HG02870 (cell line): ENCODE measurements at regions not wholly inside any gene's neighbourhood (a gene's known extent, or its start where the extent isn't known, plus 50 kb on each side); places are given as distances from the start of the nearest gene placed in this dataset.
A peak's percentile ranks its signal among the peaks of the same experiment; 100 is the strongest.

Source experiments
- ATAC-seq: cut with Tn5 transposase; IDR thresholded peaks from one replicate; pipeline ENCODE4 v1.9.1; 2021; ENCODE audit warnings: mild to moderate bottlenecking, moderate library complexity; ENCODE audit not compliant: unreplicated experiment

DNA sequence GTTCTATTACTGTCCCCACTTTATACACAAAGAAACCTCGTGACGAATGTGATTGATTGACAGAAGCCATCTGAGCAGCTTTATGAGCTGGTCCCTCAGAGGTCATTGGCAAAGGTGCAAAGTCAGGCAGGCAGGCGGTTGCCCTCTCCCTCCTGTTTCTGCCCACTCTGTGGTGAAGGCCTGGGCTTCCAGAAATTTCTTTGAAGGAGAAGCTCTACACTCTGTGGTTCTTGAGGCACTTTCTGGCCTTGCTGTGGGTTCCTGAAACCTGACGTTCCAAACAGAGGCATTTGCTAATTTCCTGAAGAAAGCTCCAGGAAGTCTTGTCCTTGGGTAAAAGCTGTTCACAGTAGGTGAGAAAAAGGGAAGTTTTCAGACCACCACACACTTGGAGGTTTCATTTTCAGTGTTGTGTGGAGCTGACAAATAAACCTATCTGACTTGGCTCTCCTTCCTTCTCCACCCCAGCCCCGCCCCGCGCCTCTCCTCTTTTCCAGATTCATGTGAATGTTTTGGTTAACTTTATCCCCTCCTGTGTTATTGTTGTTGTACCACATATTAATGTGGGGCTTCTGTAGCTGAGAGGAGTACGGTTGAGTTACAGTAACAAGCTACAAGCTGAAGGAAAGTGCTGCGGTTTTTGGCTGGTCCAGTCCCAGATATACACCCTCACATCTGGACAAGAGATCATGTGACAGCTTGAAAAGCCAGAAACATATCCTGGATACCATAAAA lies 274.1 kb downstream of the CLIC5 start:
- peak; percentile 47 for ATAC-seq

DNA sequence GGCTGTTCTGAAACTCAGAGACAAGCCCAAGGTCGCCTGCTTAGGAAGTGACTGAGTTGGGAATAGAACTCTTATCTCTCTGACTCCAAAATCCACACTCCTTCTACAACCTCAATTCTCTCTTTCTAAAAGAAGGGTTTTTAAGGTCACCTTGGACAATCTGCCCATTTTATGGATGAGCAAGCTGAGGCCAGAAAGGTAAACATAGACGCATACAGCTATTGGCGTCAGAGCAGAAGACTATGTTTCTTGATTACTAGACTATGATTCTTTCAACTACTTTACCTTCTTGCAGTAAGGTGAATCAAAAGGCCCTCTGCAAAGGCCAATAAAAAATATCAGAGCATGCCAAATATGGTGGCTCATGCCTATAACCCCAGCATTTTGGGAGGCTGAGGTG lies 276.6 kb downstream of the CLIC5 start:
- no peak for ATAC-seq

DNA sequence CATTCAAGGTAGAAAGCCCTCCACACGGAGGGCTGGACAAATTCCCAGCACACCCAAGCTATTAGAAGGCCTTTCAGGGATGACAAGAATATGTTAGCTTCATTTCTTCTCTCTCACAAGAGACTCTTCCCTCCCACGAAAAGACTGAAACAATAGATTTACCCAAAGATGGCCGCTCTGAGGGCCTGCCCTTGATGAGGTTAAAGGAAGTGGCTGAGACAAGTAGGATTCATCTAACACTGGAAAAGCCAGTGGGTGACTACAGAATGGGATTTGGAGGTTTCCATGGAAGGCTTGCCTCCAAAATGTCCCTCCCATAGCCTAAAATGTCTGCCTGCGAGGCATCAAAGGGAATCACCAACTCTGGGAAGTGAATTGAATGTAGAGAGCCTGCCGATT lies 277.6 kb downstream of the CLIC5 start:
- ATAC-seq: no peak

DNA sequence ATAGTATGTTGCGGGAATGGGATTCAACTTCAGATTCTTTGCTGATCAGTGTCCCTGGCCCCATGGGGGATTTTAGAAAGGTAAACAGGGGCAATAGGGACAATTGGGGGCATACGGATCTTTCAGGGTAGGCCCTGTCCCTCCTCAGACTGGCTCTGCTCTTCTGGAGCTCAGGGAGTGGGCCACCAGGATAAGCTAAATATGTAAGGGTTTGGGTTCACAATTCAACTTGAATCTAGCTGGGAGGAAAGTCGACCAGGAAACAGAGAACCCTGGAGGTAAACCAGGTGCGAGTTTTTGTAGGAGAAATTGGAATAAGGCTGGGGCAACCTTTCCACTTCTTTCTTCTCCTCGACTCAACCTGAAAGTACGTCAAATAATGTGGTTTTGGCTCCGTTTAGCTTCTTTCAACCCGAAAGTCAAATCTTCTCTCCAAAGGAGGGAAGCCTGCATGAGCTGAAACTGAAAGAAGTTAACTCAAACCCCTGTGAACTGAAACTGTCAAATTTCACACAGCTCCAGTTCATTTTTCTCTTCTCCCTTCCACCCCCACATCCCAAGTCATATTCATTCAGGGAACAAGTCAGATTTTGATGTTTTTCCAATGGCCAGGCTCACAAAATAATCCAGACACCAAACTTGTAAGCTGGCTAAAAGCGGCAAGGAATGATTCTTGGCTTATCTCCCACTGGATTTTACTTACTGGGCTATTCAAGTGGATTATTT lies 278.2 kb downstream of the CLIC5 start:
- ATAC-seq: peak; percentile 79

DNA sequence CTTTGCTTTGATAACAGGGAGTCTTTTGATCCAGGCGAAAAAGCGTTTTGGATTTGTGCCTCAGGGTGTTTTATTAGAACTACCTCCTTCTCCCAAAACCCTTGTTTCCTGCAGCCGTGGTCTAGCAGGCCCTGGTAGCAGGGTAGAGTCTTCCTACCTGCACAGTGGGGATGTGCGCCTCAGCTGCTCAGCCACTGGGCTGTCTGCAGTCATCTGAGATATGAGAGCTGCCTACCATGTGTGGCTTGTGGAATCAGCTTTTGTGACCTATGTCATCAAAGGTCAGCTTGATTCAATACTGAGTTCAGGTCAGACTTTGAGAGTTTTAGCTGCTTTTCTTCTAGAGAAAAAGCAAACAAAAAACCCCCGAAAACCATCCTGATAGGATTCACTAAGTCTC lies 279.5 kb downstream of the CLIC5 start:
- no peak for ATAC-seq

DNA sequence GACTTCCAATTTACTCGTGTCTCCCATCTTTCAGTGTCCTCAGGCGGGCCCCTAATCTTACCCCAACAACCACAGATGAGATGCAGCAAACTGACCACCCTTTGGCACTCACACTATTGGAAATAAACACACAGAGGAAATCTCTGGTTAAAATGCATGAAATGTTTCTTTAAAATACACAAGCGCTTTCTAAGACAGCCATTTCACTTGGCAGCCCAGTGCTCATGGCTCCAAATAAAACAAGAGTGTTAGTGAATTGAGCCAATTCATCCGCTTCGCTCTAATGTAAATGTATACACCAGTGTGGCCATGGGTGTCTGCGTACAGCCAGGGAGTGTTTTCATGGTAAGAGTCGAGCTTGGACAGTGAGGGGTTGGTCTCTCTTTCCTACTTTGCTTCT lies 282.9 kb downstream of the CLIC5 start:
- no peak for ATAC-seq

DNA sequence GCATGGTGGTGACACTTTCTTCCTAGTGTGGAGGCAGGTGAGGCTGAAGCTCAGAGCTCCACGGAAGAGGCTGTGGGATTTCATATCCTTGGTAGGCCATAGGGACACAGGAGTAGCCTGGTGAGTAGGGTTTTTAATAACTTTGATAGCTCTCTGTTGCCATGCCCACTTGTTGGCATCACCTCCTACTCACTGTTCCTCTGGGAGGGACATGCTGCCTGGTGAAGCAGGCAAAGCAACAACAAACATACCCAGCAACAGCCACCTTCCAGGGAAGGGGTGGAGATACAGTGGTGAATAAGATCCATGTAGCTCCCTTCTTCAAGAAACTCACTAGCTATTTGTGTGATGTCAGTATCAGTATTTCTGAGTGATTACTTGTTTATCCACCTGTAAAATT lies 285.4 kb downstream of the CLIC5 start:
- no peak for ATAC-seq

DNA sequence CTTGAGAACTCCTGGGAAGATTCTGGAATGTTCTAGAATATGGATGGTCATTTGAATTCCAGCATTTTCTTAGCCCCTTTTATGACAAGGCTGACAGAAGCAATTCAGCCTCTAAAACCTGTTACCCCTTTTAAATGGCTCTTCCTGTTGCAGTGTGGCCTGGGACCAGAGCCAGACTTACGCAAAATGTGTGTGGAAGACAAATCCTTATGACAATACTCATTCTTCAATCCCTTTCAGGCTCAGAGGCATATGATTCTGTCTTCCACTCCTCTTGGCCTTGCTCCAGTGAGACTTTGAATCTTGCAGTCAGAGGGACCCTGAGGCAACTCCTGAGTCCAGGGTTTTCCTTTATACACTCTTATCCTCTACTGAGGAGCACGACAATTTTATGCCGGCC lies 287.0 kb downstream of the CLIC5 start:
- ATAC-seq: no peak

DNA sequence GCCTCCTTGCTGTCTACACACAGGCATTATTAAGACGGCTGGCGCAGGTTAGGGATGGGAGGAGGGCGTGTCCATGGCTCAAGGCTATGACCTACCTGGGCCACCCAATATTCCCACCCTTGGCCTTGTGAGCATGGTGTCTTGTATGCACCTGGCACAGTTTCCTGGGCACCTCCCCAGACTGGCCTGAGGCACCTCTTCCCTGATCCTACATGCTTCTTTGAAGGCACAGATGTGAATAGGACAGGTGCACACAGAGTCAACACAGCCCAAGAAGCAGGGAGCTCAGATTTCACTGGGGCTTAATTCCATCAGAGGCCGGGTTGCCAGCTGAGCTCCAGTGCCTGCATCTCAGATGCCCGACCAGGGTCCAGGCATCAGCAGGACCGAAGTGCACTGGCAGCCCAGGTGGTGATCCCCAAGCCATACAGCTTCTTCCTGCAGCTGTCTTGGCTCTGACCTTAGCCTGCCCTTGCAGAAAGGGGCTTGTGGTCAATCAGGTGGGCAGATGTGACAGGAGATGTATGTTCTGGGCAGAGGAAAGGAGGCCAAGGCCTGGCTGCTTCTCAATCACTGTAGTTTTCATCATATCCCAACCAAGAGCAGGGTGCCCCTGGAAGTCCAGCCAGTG lies 287.7 kb downstream of the CLIC5 start:
- no peak for ATAC-seq

DNA sequence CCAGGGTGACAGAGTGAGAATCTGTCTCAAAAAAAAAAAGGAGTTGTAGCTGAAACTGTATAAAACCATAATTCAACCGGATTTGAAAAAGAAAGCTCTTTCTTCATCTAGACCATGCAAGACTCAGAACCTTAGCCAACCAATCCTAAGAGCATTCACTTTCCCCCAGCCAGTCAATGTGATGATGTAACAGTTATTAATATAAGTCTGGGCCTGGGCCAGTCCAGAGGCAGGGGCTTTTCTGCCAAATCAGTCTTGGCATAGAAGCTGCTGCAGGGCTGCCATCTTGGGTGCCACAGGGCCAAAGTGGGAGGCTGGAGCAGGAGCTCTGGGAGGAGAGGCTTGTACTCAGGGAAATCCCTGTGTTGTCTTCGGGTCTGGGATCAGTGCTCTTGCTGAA lies 288.4 kb downstream of the CLIC5 start:
- ATAC-seq: no peak

DNA sequence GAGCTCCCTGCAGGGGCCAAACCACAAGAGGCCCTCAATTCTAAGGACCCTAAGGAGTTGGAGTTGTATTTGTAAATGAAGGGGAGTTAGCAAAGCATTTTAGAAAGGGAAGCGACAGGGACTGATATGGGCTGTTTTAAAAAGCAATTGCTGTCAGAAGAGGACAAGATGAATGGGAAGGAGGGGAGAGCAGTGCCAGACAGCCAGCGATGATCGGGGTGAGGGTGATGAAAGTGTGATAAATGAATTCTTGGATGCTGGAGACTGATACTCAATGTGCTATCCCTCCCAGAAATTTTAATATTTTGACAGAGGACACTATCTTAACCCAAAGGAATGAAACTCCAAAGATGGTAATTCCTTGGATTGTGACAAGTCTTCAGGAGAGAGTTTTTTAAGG lies 289.2 kb downstream of the CLIC5 start:
- no peak for ATAC-seq

DNA sequence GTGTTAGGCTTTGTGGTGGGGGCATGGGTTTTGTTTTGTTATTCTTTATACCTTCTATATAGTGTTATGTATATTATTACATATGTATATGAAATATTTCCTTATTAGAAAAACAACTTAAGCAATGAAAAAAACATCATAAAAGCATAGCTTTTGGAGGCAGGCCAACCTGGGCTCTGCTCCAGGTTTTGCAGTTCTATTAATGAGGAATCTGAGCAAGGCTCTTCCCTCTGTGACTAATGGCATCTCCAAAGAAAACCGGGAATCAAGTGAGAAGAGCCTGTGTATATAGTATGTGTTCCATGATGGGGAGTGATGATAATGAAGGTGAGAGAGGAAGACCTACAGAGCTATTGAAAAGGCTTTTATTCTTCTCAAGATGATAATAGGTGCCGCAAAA lies 291.1 kb downstream of the CLIC5 start:
- ATAC-seq: no peak

DNA sequence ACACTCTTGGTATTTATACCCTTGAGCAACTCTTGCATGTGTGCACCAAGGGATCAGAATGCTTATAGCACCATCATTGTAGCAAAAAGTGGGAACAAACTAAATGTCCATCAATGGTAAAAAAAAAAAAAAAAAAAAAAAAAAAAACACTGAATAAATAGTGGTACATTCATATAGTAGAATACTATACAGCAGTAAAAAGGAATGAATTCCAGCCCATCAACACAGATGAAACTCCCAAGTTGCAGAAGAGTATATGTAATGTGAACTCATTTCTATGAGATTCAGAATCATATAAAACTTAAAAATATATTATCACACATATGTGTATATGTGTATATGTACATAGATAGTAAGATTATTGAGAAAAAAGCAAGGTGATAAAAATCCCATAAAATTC lies 291.6 kb downstream of the CLIC5 start:
- ATAC-seq: no peak

DNA sequence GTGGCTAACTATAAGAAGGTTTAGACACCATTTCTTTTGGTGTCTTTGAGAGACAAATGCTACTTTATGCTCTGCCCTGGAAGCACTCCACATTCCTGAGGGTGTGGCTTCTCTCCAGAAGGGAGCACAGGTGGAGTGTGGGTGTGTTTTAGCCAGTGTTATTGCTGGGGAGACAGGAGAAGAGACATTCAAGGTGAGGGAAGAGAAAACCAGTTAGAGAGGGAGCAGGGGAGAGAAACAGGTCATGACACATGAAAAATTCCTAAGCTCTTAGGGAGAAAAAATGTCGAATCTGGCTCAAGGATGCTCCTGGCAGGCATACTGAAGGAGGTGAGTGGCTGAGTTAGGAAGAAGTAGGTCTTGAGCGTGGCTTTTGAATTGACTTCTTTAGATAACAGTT lies 292.8 kb downstream of the CLIC5 start:
- no peak for ATAC-seq

DNA sequence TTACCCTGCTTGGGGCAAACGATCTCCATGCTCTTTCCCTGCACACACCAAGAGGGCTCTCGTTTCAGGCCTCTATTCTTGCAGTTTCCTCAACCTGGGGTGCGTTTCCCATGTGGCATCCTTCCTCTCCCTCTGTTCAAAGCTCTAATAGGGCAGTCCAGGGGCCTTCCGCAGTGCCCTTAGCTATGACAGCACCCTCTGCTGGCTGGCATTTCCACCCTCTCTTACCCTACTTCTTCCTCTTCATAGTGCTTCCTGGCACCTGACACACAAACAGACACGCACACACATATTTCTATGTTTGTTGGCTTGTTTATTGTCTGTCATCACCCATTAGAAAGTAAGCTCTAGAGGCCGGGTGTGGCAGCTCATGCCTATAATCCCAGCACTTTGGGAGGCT lies 294.0 kb downstream of the CLIC5 start:
- ATAC-seq: no peak

DNA sequence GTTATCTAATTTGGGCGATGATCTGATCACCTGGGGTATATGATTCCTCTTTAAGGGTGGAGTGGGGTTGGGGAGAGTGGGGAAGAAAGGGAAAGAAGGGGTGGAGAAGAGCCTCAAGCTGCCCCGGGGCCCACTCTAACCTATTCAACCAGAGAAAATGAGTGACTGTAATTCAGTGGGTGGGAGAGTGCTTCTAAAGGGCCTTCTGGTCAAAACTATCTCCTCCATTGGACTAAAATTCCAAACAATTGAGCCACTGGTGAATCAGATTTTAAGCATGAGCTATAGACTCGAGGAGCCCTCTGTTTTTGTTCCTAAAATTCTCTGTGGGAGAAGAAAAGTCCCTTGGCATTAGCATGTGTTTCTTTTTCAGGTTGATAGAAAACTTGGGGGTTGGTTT lies 296.8 kb downstream of the CLIC5 start:
- no peak for ATAC-seq

DNA sequence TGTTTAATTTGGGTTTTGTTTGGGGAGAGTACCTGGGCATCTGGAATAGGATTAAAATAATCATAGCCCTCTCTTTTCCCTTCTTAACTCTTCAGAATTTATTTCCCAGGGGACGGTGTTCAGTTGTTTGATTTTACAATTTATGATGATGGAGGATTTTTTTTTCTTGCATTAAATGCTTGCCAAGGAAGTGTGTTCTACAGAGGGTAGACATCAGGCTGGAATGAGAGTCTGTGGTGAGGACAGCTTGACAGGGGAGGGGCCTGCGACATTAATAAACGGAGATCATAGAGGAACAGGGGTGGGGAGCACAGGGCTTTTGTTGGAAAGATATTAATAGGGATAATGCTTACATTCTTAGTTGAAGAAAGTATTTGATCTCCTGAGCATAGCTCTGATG lies 297.5 kb downstream of the CLIC5 start:
- no peak for ATAC-seq

DNA sequence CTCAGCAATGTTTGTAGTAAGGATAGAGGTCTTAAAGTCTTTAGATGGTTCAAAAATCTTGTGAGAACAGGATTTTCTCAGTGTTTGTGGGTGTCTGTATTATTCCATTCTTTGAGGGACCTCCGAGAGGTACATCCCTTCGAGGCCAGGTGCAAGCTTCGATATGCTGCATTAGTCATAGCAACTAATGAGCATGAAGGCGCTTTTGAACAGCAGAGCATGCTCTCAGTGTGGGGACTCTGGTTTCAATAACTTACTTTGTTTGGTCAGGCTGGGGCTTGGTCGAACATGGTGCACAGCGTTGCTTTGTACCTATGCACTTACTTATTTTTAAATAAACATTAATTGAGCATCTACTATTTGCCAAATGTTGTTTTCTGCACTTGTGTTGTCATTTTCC lies 297.9 kb downstream of the CLIC5 start:
- no peak for ATAC-seq

DNA sequence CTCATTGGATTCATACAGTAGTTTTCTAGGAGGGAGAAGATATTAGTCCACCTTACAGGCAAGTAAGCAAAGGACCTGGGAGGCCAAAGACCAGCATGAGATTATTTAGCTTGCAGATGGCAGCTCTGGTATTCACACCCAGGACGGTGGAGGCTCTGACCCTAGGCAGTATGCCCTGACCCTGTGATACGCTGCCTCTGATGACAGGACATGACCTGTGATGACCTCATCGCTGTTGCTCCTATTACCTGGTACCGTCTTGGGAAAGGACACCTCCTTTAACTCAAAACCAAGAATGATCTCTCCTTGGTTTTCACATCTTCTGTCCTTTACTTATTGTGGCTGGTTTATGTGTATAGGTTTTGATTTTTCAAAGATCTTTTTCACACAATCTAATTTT lies 298.6 kb downstream of the CLIC5 start:
- no peak for ATAC-seq

DNA sequence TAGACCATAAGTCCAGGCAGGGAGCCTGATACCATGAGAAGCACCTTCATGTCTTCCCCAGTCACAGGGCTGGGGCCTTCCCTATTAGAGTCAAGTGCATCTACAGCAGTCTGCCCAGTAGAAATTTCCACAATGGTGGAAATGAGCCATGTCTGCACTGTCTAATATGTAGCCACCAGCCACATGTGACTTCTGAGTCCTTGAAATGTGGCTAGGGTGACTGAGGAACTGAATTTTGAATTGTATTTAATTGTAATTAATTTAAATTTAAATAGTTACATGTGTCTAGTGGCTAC lies 300.2 kb downstream of the CLIC5 start:
- no peak for ATAC-seq

DNA sequence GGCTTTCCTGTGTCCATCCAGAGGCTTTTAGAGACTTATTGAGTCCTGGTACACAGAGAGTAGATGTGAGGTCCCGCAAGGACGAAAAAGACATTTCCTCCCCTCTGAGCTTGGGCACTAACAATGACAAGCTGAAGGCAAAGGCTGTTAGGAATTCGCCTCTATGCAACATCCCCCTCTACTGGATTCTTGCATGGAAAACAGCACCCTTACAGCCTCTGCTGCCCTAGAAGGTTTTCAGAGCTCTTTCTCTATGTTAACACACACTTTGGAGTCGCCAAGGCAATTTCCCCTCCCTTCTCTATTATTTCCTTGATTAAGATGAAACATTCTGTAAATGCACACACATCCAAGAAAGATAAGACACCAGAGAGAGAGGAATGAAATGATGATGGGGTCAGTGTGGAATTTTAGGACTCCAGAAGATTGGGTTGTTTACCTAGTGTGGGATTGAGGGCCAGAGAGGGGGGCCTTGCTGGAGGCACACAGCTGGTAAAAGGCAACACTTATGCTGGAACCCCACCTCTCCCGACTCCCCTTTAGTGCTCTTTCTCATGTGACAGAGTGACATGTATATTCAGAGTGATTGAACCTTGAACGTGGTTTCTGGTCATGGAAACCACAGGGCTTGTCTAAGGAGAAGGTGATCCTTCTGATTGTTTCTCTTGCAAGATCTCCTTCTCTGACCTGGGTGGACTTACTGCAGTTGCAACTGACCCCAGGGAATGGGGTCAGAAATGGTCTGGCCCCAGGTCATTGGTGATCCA lies 300.7 kb downstream of the CLIC5 start:
- peak; percentile 27 for ATAC-seq
